ENCODE measurements at regions not wholly inside any gene's neighbourhood (a gene's known extent, or its start where the extent isn't known, plus 50 kb on each side); places are given as distances from the start of the nearest gene placed in this dataset.
A peak's percentile ranks its signal among the peaks of the same experiment; 100 is the strongest.

DNA sequence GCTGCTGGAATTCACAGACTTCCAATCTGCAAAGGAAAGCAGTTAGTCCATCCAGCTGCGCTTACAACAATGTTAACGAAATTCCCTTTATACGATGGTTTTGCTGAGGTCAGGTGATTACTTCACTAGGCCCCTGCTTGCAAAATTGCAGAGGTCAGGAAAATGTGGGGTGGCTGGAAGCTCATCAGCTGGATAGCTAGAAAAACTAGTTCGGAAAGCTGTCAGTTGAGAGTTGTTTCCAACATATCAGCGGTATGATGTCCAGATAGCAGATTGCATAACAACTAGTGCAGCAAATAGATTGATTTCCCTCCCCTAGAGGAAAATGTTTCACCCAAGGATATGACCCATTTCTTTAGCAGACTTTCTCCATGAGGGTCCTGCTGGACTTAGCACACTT is 2021.1 kb upstream of the CELF4 start:
- no peak overlapping the region for H4K8ac ChIP-seq (ENCODE audit: extremely low read depth, insufficient read depth, low read length)
- no peak overlapping the region for H3K27ac ChIP-seq (ENCODE audit: low read depth, low read length)
- no peaks in the 10 kb centered on the region for H3K79me1 ChIP-seq (ENCODE audit: low read depth, low read length)
- peaks cover 0 to 5% (median 3%) of the 10 kb centered on the region in 4 experiments; a peak in 4 of 7 replicates for H3K4me1 ChIP-seq (replicated peaks in 1 of 4; ENCODE audit: control insufficient read depth in 3 of 4, insufficient read depth in 4 of 4, low read length in 3 of 4)
- H3K36me3 ChIP-seq (ENCODE audit: control insufficient read depth in 2 of 4, insufficient read depth in 4 of 4, low read length in 3 of 4), result peaks cover 0 to 2% (median 0%) of the 10 kb centered on the region in 4 experiments; a peak in 1 of 8 replicates
- H2BK20ac ChIP-seq (ENCODE audit: low read length), result no peak overlapping the region
- H3K9ac ChIP-seq (replicated peaks in 1 of 4; ENCODE audit: extremely low read depth in 1 of 4, low read depth in 3 of 4, low read length in 3 of 4), result no peak overlapping the region
- H3K23ac ChIP-seq (ENCODE audit: insufficient read length), result no peak overlapping the region
- no peak overlapping the region for H2AK5ac ChIP-seq (ENCODE audit: low read depth, low read length)
- no peak overlapping the region for H3K18ac ChIP-seq (ENCODE audit: extremely low read depth, low read length)
- DNase-seq (ENCODE audit: low read depth in 1 of 2, low spot score in 2 of 2) (no peak), FAIRE-seq (no peak)
- CTCF ChIA-PET (ENCODE audit: partially characterized antibody), result no interaction called here
- no peak overlapping the region for H3K14ac ChIP-seq (ENCODE audit: insufficient read length)
- H3K4me2 ChIP-seq (ENCODE audit: insufficient read depth in 1 of 2, low read depth in 2 of 2, low read length in 2 of 2), result no peak overlapping the region
- H3K4me3 ChIP-seq (ENCODE audit: extremely low read depth in 1 of 4, insufficient read depth in 2 of 4, low read depth in 3 of 4, low read length in 4 of 4), result no peak overlapping the region
- H3K9me3 ChIP-seq (ENCODE audit: insufficient read depth in 2 of 2, low read depth in 1 of 2, low read length in 1 of 2), result no peaks in the 10 kb centered on the region
- WGBS, 2 experiments (ENCODE audit: extremely low coverage in 1 of 2, insufficient coverage in 1 of 2, insufficient read length in 1 of 2, insufficient replicate concordance in 2 of 2, low coverage in 1 of 2, low lambda C conversion rate in 2 of 2, missing lambda C conversion rate in 1 of 2), result 88% methylated on average over 5 of the region's 5 CpGs; no CpG with 5 or more reads in 1 of the 2 experiments
- peak overlapping the region; percentile 67; the same call in 1 of the 2 replicates for H2BK15ac ChIP-seq (ENCODE audit: low read length)
- POLR2A ChIA-PET (ENCODE audit: partially characterized antibody), result no interaction called here
- H2BK12ac ChIP-seq (ENCODE audit: low read depth, low read length), result no peak overlapping the region
- H4K91ac ChIP-seq (replicated peaks; ENCODE audit: insufficient read length, low read length), result no peak overlapping the region
- H3K27me3 ChIP-seq (replicated peaks in 1 of 4; ENCODE audit: control insufficient read depth in 3 of 4, extremely low read depth in 1 of 4, insufficient read depth in 3 of 4, low read length in 3 of 4), result no peaks in the 10 kb centered on the region
- H3K23me2 ChIP-seq (ENCODE audit: low read depth, low read length), result no peaks in the 10 kb centered on the region; the same call in 1 of the 2 replicates
- no peak overlapping the region for H2BK5ac ChIP-seq (ENCODE audit: low read depth, low read length)
- no peak overlapping the region for H3K56ac ChIP-seq (replicated peaks; ENCODE audit: insufficient read length, low read depth, low read length)
- no peaks in the 10 kb centered on the region for H3K79me2 ChIP-seq (ENCODE audit: control insufficient read depth in 1 of 2, insufficient read depth in 2 of 2, low read length in 2 of 2)
- H2AFZ ChIP-seq (ENCODE audit: low read length), result no peak overlapping the region
- no peak overlapping the region for H3K4ac ChIP-seq (replicated peaks; ENCODE audit: insufficient read length, low read depth, low read length)
- peak overlapping the region; percentile 67 for H2BK120ac ChIP-seq (replicated peaks; ENCODE audit: low read depth, low read length)
- H4K20me1 ChIP-seq (replicated peaks in 1 of 2; ENCODE audit: control insufficient read depth in 1 of 2, insufficient read depth in 2 of 2, low read length in 2 of 2), result no peaks in the 10 kb centered on the region
- no peak overlapping the region for H4K5ac ChIP-seq (ENCODE audit: insufficient read length, low read depth, low read length)
- TF ChIP-seq JUN (IDR thresholded peaks at IDR 0.05; ENCODE audit: low read depth, low read length) (no peak), RBBP5 (IDR thresholded peaks at IDR 0.05; ENCODE audit: borderline replicate concordance, low read depth, low read length) (no peak), CTBP2 (IDR thresholded peaks at IDR 0.05; ENCODE audit: borderline replicate concordance, insufficient read depth, insufficient read length, low read length) (no peak), EP300 (IDR thresholded peaks at IDR 0.05; ENCODE audit: borderline replicate concordance in 1 of 2, low read depth in 2 of 2, low read length in 2 of 2) (no peak), SP1 (IDR thresholded peaks at IDR 0.05; ENCODE audit: low read depth, low read length) (no peak), CBX5 (IDR thresholded peaks at IDR 0.05; ENCODE audit: low read depth, low read length) (no peak), HDAC6 (IDR thresholded peaks at IDR 0.05; ENCODE audit: low read depth, low read length) (no peak), BRCA1 (IDR thresholded peaks at IDR 0.05; ENCODE audit: low read depth, low read length) (no peak), TEAD4 (IDR thresholded peaks at IDR 0.05; ENCODE audit: low read depth, low read length) (no peak), CHD2 (IDR thresholded peaks at IDR 0.05; ENCODE audit: low read length) (no peak), RXRA (IDR thresholded peaks at IDR 0.05; ENCODE audit: insufficient read depth, low read depth, low read length) (no peak), FOSL1 (IDR thresholded peaks at IDR 0.05; ENCODE audit: insufficient read depth, low read depth, low read length) (no peak), TCF12 (IDR thresholded peaks at IDR 0.05; ENCODE audit: low read depth, low read length) (no peak)

Data from H1 (cell line).